Heart left ventricle (tissue), 16 donors: ENCODE measurements at regions not wholly inside any gene's neighbourhood (a gene's known extent, or its start where the extent isn't known, plus 50 kb on each side); places are given as distances from the start of the nearest gene placed in this dataset.

ENCODE experiments used
- ATAC-seq, 4 donors: fragments of 200-7000 bp; cut with Tn5 transposase; one replicate each; pipeline ENCODE4 v1.9.1; 2020 to 2022; ENCODE audit warnings: moderate library complexity in 4 of 4, mild to moderate bottlenecking in 3 of 4, moderate number of reproducible peaks in 1 of 4
- DNase-seq, 5 donors: peaks; one replicate each; pipeline ENCODE4 v3.0.0-alpha.2; 2020
- H3K27ac ChIP-seq, 12 donors: fragments of 200-600 bp; sonication (generic) in 4 of 12; one replicate each; pipeline versions ENCODE4 v1.5.0 to v1.8.0; 2016 to 2022; ENCODE audit warnings: mild to moderate bottlenecking in 2 of 12
- H3K27me3 ChIP-seq, 9 donors: fragments of 200-600 bp; sonication (generic) in 2 of 9; one replicate each; pipeline versions ENCODE4 v1.5.1 to v1.8.0; 2016 to 2022; ENCODE audit warnings: mild to moderate bottlenecking in 3 of 9
- H3K36me3 ChIP-seq, 9 donors: fragments of 200-600 bp; sonication (generic) in 2 of 9; one replicate each; pipeline versions ENCODE4 v1.5.0 to v1.8.0; 2018 to 2022; ENCODE audit warnings: mild to moderate bottlenecking in 2 of 9
- H3K4me1 ChIP-seq, 12 donors: fragments of 200-600 bp; sonication (generic) in 4 of 12; one replicate each; pipeline versions ENCODE4 v1.5.0 to v1.8.0; 2016 to 2022; ENCODE audit warnings: mild to moderate bottlenecking in 3 of 12
- H3K4me3 ChIP-seq, 12 donors: fragments of 200-600 bp; sonication (generic) in 4 of 12; one replicate each; pipeline versions ENCODE4 v1.5.0 to v1.8.0; 2017 to 2022; ENCODE audit warnings: mild to moderate bottlenecking in 9 of 12, moderate library complexity in 4 of 12
- H3K9me3 ChIP-seq, 12 donors: fragments of 200-600 bp; sonication (generic) in 4 of 12; one replicate each; pipeline versions ENCODE4 v1.5.0 to v1.8.0; 2016 to 2022; ENCODE audit warnings: mild to moderate bottlenecking in 1 of 12
- CTCF ChIP-seq, 12 donors: fragments of 200-600 bp; sonication (generic) in 4 of 12; IDR thresholded peaks; one replicate each; pipeline versions ENCODE4 v1.5.0 to v1.8.0; 2018 to 2022; ENCODE audit warnings: antibody characterized with exemption in 12 of 12, mild to moderate bottlenecking in 5 of 12
- POLR2A ChIP-seq, 2 donors: fragments of 450-650 bp; IDR thresholded peaks; one replicate each; pipeline ENCODE4 v1.6.1; 2017; ENCODE audit warnings: antibody characterized with exemption in 2 of 2, mild to moderate bottlenecking in 2 of 2, moderate library complexity in 2 of 2
- WGBS, 4 donors: extraction: QIAGEN DNeasy Blood & Tissue Kit in 2 of 4; methylation state at CpG; one replicate each; pipeline versions ENCODE4 v1.1.5 to v1.1.7; 2013 to 2018; 5-methylcytosine and 5-hydroxymethylcytosine counted together
- intact Hi-C, 10 donors: fragments of 100-400 bp; cut with DNase I; formaldehyde crosslinking; loops; one replicate each; pipeline versions ENCODE4 v1.11.1 to v1.14.2; 2022
- donor health status: ischemic (EF 13 %, LVEDD 7.1; RV severe dilation, severe dysfunction).
- donor health status: healthy with polysubstance abuse.
- donor health status: DM: no; HTN: yes; CAD: no.
- donor health status: DM: no; HTN: no; CAD: no.
- donor health status: ischemic (EF 25% LVEDD 6.9; RV normal size, moderate dysfunction).
- donor health status: ischemic (EF 25% LVEDD 5.7; RV mildly dilated, moderate dysfunction).
- donor health status: healthy.
- donor health status: DM: yes; HTN: yes; CAD: no.
- donor health status: ischemic (EF 35%, LVEDD 5.7; RV mildly dilated, moderate dysfunction).
- donor health status: nonischemic (EF 11% LVEDD 7.7; RV severe dilation, severe dysfunction).
- donor health status: DM: yes; HTN: yes; CAD: no.
- donor health status: PGD.
- donor health status: ischemic (EF 29% LVEDD 5.4; RV normal size, mild dysfunction).
- donor health status: nonischemic (EF 23%, LVEDD 6.1; RV moderate dilation, normal function).

GRCh38 chr2:147331790-147332419, 512.9 kb upstream of the ACVR2A start:
- Histone ChIP-seq H3K9me3 (no peaks in the 10 kb centered on the region), H3K27ac (no peak overlapping the region), H3K4me3 (no peak overlapping the region), H3K4me1 (no peaks in the 10 kb centered on the region), H3K36me3 (no peaks in the 10 kb centered on the region), H3K27me3 (no peaks in the 10 kb centered on the region)
- 34 to 39% (median 38%) methylated on average over 4 of the region's 4 CpGs for WGBS, 4 donors
- DNase-seq (no peak), ATAC-seq (no peak)
- TF ChIP-seq CTCF (IDR thresholded peaks at IDR 0.05) (peak in 4 of 12 donors; percentile 11 to 29 (median 24)), POLR2A (IDR thresholded peaks at IDR 0.05) (no peak)
- intact Hi-C loops, result no loop called here

GRCh38 chr2:147330925-147331324, 513.9 kb upstream of the ACVR2A start:
- 89 to 91% (median 90%) methylated on average over 4 of the region's 4 CpGs for WGBS, 4 donors
- Histone ChIP-seq H3K27me3 (no peaks in the 10 kb centered on the region), H3K36me3 (no peaks in the 10 kb centered on the region), H3K4me3 (no peak overlapping the region), H3K9me3 (no peaks in the 10 kb centered on the region), H3K27ac (no peak overlapping the region), H3K4me1 (no peaks in the 10 kb centered on the region)
- DNase-seq (no peak), ATAC-seq (no peak)
- intact Hi-C loops, result no loop called here
- TF ChIP-seq POLR2A (IDR thresholded peaks at IDR 0.05), result no peak
- TF ChIP-seq CTCF (IDR thresholded peaks at IDR 0.05), result no peak

- TF ChIP-seq POLR2A (IDR thresholded peaks at IDR 0.05) (no peak), CTCF (IDR thresholded peaks at IDR 0.05) (no peak)
- intact Hi-C loops, result no loop called here
- Histone ChIP-seq H3K36me3 (no peaks in the 10 kb centered on the region), H3K27ac (no peak overlapping the region), H3K4me3 (no peak overlapping the region), H3K9me3 (no peaks in the 10 kb centered on the region), H3K4me1 (no peaks in the 10 kb centered on the region), H3K27me3 (no peaks in the 10 kb centered on the region)
- no peak for DNase-seq
- WGBS, 4 donors, result 20 to 34% (median 29%) methylated on average over 6 of the region's 6 CpGs
- ATAC-seq, result peak in 1 of 4 donors; percentile 67
These were observed 517.2 kb upstream of the ACVR2A start for GRCh38 chr2:147327613-147328012.

GRCh38 chr2:147325990-147326389, 518.8 kb upstream of the ACVR2A start:
- no peak overlapping the region for H3K27ac ChIP-seq
- intact Hi-C loops, result no loop called here
- peaks cover 0 to 8% (median 0%) of the 10 kb centered on the region in 12 donors for H3K9me3 ChIP-seq
- no peak for TF ChIP-seq POLR2A (IDR thresholded peaks at IDR 0.05)
- TF ChIP-seq CTCF (IDR thresholded peaks at IDR 0.05), result no peak
- H3K36me3 ChIP-seq, result no peaks in the 10 kb centered on the region
- 58 to 75% (median 68%) methylated on average over 1 of the region's 1 CpG for WGBS, 4 donors
- no peak for ATAC-seq
- DNase-seq, result no peak
- no peaks in the 10 kb centered on the region for H3K4me1 ChIP-seq
- H3K4me3 ChIP-seq, result no peak overlapping the region
- H3K27me3 ChIP-seq, result no peaks in the 10 kb centered on the region
